GM18502 (cell line): ENCODE measurements at regions not wholly inside any gene's neighbourhood (a gene's known extent, or its start where the extent isn't known, plus 50 kb on each side); places are given as distances from the start of the nearest gene placed in this dataset.
A peak's percentile ranks its signal among the peaks of the same experiment; 100 is the strongest.

ENCODE experiments used
- ATAC-seq: cut with Tn5 transposase; IDR thresholded peaks from one replicate; pipeline ENCODE4 v1.9.1; 2021; ENCODE audit warnings: mild to moderate bottlenecking; ENCODE audit not compliant: unreplicated experiment, poor library complexity

DNA sequence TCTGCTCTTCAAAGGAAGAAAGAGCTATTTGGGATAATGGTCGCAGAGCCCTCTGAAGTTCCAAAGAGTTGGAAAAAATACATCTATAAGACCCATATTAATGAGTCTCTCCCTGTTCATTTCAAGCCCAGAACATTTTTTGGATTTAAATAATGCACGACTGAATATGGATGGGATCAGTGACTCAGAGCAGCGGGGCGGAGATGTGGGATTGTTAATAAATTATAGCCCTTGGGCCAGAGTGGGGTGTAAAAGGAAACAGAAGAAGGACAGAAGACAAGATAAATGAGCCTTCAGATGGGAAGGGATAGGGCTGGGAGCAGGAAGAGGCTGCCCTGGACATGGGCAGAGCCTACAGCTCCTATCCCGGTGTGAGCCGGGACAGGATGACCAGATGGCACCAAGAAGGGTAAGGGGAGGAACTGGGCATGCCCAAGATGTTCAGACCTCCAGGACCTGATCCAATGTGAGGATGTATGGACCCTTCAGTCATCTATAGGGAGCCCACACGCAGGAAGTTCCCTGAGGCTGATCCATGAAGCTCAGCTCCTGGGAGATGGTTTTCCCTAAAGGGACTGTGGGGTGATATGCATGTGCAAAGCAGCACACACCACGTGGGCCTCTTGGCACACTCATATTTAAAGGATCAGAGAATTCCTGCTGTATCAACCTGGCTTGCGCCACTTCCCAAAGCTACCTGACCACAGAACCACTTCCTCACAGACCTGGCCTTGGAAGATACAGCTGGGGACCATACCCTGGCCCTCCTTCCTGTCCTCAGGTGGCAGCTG, 96.1 kb upstream of the PLXNA4 start:
- ATAC-seq = no peak

DNA sequence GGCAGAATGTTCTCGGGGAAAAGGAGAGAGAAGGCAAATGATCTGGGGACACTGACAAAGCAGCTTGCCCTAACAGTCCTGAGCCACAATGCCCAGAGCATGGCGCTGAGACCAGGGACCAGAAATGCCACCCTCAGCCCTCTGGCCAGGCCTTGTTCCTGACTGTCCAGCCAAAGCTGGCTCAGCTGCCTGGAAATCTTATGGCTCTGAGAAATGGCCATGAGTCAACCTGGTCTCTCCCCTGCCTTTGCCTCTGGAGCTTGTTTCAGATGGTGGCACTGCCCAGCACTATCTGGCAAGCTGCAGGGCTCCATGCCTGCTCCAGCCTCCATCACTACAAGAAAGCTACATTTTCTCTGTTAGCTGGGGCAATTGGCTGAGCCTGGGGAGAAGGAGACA, 90.5 kb upstream of the PLXNA4 start:
- ATAC-seq = no peak

- ATAC-seq = no peak
These were observed 90.0 kb upstream of the PLXNA4 start for GRCh38 chr7:132666071-132666773.

GRCh38 chr7:132656846-132657776, 80.8 kb upstream of the PLXNA4 start:
- ATAC-seq = no peak

DNA sequence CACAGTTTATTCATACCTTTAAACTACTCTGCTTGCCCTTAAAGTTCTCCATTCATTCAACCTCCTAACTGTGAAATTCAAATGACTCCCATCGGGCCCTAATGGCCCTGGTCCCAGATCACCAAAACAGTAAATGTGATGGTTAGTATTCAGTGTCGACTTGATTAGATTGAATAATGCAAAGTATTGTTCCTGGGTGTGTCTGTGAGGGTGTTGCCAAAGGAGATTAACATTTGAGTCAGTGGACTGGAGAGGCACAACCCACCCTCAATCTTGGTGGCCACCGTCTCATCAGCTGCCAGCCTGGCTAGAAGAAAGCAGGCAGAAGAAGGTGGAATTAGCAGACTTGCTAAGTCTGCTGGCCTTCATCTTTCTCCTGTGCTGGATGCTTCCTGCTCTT, 80.1 kb upstream of the PLXNA4 start:
- no peak for ATAC-seq

DNA sequence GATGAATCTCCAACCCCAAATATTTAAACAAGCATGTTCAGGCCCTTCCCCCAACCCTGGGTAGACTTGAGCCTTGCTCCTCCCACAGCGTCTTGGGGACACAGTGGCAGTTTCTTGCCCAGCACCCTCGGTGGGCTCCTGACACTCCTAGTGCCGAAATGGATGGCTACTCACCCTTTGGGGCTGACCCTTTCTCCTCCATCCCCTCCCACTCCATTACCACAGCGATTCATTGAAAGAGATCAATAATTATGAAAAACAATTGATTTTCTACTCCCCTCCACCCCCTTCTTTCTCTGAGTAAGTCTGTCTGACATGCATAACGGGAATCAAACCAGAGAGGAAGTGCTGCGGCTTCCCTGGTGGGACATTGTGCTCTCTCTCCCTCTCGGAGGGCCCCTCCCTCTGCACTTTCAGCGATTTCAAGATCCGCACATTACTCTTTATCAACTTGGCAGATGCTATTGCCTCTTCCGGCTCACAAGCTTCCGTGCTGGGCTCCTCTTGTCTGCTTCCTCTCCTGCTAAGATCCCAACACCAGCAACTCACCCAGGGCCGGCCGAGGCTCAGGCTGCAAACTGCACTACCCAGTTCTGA, 79.0 kb upstream of the PLXNA4 start:
- no peak for ATAC-seq

GRCh38 chr7:132654150-132654549, 77.9 kb upstream of the PLXNA4 start:
- ATAC-seq = peak; percentile 82

GRCh38 chr7:132653366-132653930, 77.2 kb upstream of the PLXNA4 start:
- ATAC-seq = no peak

DNA sequence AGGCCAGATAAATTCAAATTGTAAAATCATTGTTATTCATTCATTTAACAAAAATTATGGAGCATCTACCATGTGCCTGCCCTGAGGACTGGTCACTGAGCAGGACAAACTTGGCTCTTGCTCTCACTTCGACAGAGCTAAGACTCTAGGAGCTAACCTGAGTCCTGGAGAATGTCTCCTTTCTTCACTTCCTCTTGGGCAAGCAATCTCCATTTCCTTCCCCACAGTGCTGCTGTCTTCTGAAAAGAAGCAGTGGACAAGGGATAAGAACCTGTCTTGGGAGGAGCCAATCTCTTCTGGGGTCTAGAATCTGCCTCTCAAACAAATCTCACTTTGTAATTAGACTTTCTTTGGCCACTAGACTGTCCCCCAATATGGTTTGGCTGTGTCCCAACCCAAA, 76.2 kb upstream of the PLXNA4 start:
- no peak for ATAC-seq

- ATAC-seq = no peak
These were observed 74.2 kb upstream of the PLXNA4 start for GRCh38 chr7:132650498-132650897.

DNA sequence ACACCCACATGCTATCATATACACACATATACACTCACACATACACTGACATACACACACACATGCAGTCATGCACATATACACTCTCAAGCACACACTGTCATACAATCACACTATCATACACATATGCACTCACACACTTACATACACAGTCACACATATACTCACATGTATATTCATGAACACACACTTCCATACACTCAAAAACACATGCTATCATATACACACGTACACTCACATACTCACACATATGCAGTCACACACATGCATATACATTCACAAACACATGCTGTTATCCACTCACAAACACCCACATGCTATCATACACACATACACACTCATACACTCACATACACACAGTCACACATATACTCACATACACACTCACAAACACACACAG, 71.0 kb upstream of the PLXNA4 start:
- ATAC-seq = no peak

DNA sequence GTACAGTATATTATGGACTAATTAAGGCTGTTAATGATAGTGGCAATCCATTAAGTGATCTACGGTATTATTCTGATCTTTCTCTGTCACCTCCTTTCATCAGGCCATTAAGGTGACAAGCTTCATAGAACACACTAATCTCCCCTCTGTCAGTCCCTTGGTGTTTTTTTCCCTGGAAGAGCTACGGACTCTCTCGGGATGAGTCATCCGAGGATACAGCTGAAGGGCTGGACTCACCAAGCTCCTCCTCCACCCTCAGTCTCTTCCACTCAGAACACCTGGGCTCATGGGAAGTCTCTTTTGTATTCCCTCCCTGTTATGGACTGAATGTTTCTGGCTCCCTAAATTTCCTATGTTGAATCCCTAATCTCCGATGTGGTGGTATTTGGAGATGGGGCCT, 69.8 kb upstream of the PLXNA4 start:
- ATAC-seq = no peak

- no peak for ATAC-seq
These were observed 67.0 kb upstream of the PLXNA4 start for GRCh38 chr7:132643302-132643701.

- no peak for ATAC-seq
These were observed 65.0 kb upstream of the PLXNA4 start for GRCh38 chr7:132641238-132641637.

DNA sequence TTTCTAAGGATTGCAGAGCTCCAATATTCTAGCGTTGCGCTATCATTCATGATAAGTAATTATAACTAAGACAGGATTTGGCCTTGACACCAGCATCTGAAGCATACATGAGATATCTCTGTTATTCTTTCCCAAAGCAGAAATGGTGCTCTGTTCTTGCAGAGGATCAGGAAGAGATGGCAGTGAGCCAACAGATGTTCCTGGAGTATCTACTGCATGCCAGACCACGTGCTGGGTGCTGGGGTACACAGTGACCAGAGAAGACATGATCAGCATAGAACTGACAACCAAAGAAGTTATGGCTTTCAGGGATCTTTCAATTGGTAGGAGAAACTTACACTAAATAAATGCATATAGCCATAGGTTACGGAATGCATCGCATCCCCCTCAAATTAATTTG, 63.7 kb upstream of the PLXNA4 start:
- no peak for ATAC-seq

DNA sequence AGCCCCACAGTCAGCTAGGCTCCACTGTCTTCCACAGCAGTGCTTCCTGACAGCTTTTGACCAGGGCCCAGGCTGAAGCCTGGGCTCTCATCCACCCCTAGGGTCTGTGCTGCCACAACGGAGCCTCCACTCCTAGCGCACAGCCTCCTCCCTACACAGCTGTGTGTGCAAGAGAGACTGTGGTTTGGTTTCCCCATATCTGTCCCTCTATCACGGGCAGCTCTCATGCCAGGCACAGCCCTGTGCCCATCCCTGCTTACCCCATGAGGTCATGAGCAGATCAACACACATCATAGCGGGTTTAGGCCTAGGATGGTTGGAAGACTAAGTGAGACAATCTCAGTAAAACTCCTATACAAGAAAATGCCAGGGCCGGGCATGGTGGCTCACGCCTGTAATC, 61.7 kb upstream of the PLXNA4 start:
- no peak for ATAC-seq

- ATAC-seq = no peak
These were observed 60.3 kb upstream of the PLXNA4 start for GRCh38 chr7:132636581-132636980.

GRCh38 chr7:132635127-132635526, 58.9 kb upstream of the PLXNA4 start:
- no peak for ATAC-seq

- no peak for ATAC-seq
These were observed 54.6 kb upstream of the PLXNA4 start for GRCh38 chr7:132630834-132631233.
